HG03060 (cell line): ENCODE measurements at regions not wholly inside any gene's neighbourhood (a gene's known extent, or its start where the extent isn't known, plus 50 kb on each side); places are given as distances from the start of the nearest gene placed in this dataset.

Experiments
- ATAC-seq: cut with Tn5 transposase; IDR thresholded peaks from one replicate; pipeline ENCODE4 v1.9.1; 2021; ENCODE audit warnings: low read depth, moderate number of reproducible peaks; ENCODE audit not compliant: unreplicated experiment

DNA sequence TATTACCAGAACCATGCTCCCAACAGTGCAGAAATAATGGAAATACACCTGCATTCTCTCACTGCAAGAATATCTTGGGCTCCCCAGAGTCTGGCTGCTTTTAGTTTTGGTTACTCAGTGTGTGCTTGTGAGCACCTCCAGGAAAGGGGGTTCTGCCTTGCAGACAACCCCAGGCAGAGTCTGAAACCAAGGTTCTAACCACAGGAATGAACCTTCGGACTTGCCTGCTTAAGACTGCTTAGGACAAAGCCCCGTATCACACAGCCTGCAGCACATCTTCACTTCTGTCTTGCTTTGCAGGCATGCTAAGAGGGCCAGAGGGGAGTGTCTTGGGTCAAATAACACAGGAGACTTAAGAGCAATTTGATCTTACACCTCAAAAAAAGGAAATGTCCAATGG is 94.8 kb upstream of the SPATA31C2 start:
- ATAC-seq, result no peak

DNA sequence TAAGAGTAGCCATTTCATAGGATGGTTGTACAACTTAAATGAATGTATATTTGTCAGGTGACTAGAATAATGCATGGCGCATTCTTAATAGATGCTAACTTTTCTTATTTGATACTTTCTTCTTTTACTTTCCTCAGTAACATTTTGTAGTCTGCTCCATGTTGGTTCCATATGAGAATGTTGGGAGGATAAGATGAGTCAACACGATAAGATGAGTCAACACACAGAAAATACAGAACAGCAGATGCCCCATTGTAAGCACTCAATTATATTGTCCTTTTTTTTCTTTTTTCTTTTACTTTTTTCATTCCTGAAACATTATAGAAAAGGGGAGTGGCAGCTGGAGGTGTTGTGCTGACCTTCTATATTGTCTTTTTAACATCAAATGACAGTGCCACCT is 92.3 kb upstream of the SPATA31C2 start:
- no peak for ATAC-seq

DNA sequence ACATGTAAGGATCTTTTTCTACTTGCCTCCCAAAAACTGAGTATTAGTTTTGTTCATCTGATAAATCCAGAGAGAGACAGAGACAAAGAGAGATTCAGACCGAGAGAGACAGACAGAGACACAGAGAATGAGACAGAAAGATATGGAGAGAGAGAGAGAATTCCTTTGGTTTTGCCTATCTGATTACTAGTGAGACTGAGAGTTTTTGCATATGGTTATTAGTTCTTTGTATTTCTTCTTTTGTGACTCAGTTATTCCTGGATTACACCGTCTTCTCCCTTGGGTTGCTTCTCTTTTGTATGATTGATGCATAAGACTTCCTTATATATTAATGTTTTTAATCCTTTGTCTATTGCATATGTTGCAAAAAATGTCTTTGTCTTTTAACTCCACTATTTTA is 91.2 kb upstream of the SPATA31C2 start:
- no peak for ATAC-seq

- no peak for ATAC-seq
Measured at GRCh38 chr9:88224938-88225337, 86.7 kb upstream of the SPATA31C2 start.

DNA sequence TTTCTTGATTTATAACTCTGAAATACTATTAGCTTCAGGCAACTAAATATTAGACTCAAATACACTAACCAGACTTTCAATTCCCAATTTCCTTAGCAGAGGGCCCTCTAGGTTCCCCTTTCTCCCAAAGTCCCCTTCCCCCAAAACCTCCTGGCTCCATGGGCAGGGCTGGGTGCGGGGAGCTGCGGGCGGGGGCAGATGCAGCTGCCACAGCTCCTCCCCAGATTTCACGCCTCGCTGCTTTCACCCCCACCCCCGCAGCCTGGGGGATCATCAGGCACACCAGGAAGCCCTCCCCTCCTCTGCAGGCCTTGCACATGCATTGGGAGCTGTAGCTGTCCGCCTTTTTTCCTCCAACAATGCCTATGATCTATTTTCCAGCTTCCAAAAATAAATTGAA is 82.8 kb upstream of the SPATA31C2 start:
- no peak for ATAC-seq

GRCh38 chr9:88220652-88221051 is 82.4 kb upstream of the SPATA31C2 start:
- no peak for ATAC-seq

DNA sequence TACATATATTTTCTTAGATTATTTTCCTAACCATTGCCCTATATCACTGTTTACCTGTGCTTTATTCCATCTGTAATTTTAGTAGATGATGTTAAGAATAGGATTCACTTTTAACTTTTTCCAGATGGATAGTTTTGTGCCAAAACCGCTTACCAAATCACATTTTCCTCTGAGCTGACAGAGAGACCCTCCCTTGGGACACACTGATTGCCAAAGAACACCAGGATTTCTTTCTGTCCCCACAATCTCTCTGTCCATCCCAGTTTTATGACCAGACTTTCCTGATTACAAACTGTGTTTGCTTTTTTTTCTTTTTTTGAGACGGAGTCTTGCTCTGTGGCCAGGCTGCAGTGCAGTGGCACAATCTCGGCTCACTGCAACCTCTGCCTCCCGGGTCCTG is 81.3 kb upstream of the SPATA31C2 start:
- ATAC-seq, result no peak

GRCh38 chr9:88218726-88219125 is 80.5 kb upstream of the SPATA31C2 start:
- no peak for ATAC-seq

DNA sequence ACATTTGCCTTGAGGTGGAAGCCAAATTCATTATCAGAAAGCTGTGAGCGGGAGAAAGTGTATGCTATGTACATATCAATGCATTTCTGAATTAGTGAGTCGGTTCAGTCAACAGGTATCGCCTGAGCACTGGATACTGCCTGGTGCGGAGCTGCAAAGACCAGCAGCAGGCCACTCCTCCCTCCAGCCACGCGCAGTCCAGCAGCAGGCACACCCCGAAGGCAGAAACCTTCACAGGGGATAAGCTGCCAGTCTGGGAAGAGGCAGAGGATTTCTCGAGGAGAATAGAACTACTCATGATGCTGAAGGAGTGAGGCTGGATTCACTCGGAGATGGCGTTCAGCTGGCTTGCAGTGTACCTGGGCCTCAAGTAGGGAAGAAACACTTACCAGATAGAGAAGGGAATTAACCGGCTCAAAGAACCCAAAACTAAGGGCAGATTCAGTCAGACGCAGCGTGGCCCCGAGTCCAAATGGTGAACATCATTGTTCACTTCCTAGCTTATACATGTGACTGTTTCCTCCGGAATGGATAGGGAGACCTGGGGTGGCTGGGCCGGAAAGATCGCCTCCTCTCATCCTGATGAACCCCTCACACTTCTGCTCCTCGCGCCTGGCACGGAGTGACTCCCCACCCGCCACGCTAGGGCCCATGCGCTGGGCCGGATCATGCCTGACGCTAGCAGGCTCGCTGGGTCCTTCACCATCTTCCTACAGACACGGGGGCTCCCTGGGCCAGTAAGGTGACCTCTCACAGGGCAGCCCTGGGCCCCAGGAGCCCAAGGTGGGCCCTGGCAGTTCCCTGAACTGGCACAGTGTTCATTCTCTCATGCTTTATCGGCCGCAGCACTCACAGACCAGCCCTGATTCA is 78.1 kb upstream of the SPATA31C2 start:
- ATAC-seq, result no peak

GRCh38 chr9:88215196-88216125 is 77.2 kb upstream of the SPATA31C2 start:
- no peak for ATAC-seq

DNA sequence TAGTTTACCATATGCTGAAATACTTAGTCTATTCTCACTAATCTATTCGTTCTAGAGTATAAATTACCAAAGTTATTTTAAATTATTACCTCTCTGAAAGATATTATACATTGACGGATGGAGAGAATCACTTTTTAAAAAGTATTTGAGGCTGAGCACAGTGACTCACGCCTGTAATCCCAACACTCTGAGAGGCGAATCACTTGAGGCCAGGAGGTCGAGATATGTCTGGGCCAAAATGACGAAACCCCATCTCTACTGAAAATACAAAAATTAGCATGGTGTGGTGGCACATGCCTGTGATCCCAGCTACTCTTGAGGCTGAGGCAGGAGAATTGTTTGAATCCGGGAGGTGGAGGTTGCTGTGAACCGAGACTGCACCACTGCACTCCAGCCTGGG is 64.0 kb upstream of the SPATA31C2 start:
- no peak for ATAC-seq

GRCh38 chr9:88198341-88198807 is 60.1 kb upstream of the SPATA31C2 start:
- ATAC-seq, result no peak

DNA sequence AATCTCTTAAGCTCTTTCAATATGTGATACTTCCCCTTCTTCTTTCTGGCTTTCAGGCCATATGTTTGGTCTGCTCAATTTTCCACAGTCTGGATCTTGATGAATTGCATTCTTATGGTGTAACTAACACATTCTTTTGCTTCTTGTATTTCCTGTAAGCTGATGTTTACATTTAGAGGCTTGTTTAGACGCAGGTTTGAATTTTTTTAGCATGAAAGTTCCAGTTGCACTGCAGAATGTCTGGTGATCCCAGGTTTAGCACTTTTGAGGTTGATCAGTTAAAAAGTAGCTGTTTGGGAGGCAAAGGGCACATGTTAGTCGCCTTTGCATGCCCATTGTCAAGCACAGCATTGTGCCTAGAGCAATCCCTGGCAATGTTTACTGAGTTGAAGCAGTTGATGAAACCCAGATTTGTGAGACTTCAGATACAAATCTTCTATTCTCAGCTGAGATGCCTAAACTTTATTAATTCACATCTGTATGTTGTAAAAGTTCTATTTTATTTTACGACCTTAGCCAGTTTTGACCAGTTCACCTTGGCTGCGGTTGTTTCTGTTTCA is 59.6 kb upstream of the SPATA31C2 start:
- no peak for ATAC-seq

DNA sequence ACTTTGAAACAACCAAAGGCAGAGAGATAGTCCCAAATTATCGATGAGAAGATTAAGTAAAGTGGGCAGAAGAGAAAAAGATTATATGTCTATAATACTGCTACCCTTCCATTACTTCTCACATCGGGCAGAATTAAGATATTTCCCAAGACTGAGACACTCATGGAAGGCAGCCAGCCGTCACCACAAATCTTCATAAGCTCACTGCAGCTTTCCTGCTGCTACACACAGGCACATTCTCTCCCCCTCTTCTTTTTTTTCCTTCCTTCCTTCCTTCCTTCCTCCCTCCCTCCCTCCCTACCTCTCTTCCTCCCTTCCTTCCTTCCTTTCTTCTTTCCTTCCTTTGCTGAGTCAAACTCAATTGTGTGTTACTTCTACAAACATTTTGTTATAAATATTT is 58.7 kb upstream of the SPATA31C2 start:
- ATAC-seq, result no peak

GRCh38 chr9:88196142-88196790 is 58.0 kb upstream of the SPATA31C2 start:
- ATAC-seq, result no peak

- ATAC-seq, result no peak
Measured at GRCh38 chr9:88193766-88194165, 55.5 kb upstream of the SPATA31C2 start.

- ATAC-seq, result no peak
Measured at GRCh38 chr9:88191456-88191855, 53.2 kb upstream of the SPATA31C2 start.

DNA sequence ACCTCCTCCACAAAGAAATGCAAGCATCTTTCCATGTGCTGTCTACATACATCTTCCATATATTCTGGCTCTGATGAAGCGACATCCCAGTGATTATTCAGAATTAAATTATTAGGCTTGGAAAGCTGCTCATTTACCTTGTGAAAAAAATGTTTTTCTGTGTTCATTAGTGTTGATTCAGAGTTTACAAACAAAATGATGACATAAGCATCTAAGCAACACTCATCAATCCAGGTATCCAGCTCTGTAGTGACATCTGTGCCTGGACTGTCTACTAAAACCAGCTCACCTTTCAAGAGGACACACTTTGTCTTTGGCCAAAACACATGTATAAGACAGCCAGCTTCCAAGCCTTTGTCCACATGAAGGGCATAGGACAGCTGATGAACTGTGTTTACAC is 51.1 kb upstream of the SPATA31C2 start:
- ATAC-seq, result no peak
